Fibroblast of lung (primary cell): ENCODE measurements at regions not wholly inside any gene's neighbourhood (a gene's known extent, or its start where the extent isn't known, plus 50 kb on each side); places are given as distances from the start of the nearest gene placed in this dataset.

Experiments
- DNase-seq, 2 donors: peaks; one replicate each; pipeline versions ENCODE4 v3.0.0 to v3.0.0-alpha.2; 2010; ENCODE audit warnings: low read depth in 2 of 2
- H2AFZ ChIP-seq: 2 replicates; pipeline ENCODE4 v1.5.1; 2012; ENCODE audit warnings: low read length, control low read depth, inconsistent platforms
- H3K27ac ChIP-seq: 2 replicates; pipeline ENCODE4 v1.5.1; 2011; ENCODE audit warnings: low read length, control low read depth; ENCODE audit not compliant: insufficient read depth
- H3K27me3 ChIP-seq: 2 replicates; pipeline ENCODE4 v1.5.1; 2011; ENCODE audit warnings: mild to moderate bottlenecking, low read length; ENCODE audit not compliant: control insufficient read depth, insufficient read depth
- H3K36me3 ChIP-seq: 2 replicates; pipeline ENCODE4 v1.5.1; 2011; ENCODE audit warnings: low read length; ENCODE audit not compliant: control insufficient read depth, insufficient read depth
- H3K4me1 ChIP-seq: 2 replicates; pipeline ENCODE4 v1.5.1; 2011; ENCODE audit warnings: low read length; ENCODE audit not compliant: control insufficient read depth, insufficient read depth; ENCODE audit errors: extremely low read depth
- H3K4me2 ChIP-seq: 2 replicates; pipeline ENCODE4 v1.5.1; 2011; ENCODE audit warnings: low read length, control low read depth; ENCODE audit not compliant: insufficient read depth; ENCODE audit errors: extremely low read depth
- H3K4me3 ChIP-seq, 4 experiments: fragments of 200-600 bp in 1 of 4; sonication (generic) in 1 of 4; replicated peaks in 1 of 4; 2 replicates each; pipeline ENCODE4 v1.5.1; 2011 to 2016; ENCODE audit warnings: low read length in 4 of 4, low read depth in 3 of 4, mild to moderate bottlenecking in 3 of 4, control low read depth in 2 of 4, inconsistent platforms in 1 of 4, mixed read lengths in 1 of 4; ENCODE audit not compliant: insufficient read depth in 1 of 4; ENCODE audit errors: control extremely low read depth in 1 of 4
- H3K79me2 ChIP-seq: 2 replicates; pipeline ENCODE4 v1.5.1; 2012; ENCODE audit warnings: mild to moderate bottlenecking, low read length, inconsistent platforms; ENCODE audit not compliant: control insufficient read depth, insufficient read depth
- H3K9ac ChIP-seq: 2 replicates; pipeline ENCODE4 v1.5.1; 2011; ENCODE audit warnings: mild to moderate bottlenecking, low read length, control low read depth; ENCODE audit not compliant: insufficient read depth
- H3K9me3 ChIP-seq: 2 replicates; pipeline ENCODE4 v1.5.1; 2012; ENCODE audit warnings: low read depth, low read length; ENCODE audit not compliant: control insufficient read depth, insufficient read depth
- H4K20me1 ChIP-seq: 2 replicates; pipeline ENCODE4 v1.5.1; 2011; ENCODE audit warnings: low read length; ENCODE audit not compliant: control insufficient read depth, insufficient read depth; ENCODE audit errors: extremely low read depth
- CTCF ChIP-seq, 2 donors: IDR thresholded peaks in 1 of 2; conservative IDR thresholded peaks in 1 of 2; 1 replicate in 1 of 2; 2 replicates in 1 of 2; pipeline ENCODE4 v1.5.1; 2011 to 2012; ENCODE audit warnings: low read length in 2 of 2, control low read depth in 1 of 2, inconsistent platforms in 1 of 2, low read depth in 1 of 2, mild to moderate bottlenecking in 1 of 2
- EZH2 ChIP-seq: IDR thresholded peaks from 2 replicates; pipeline ENCODE4 v1.5.1; 2012; ENCODE audit warnings: low read length, control low read depth, mild to moderate bottlenecking; ENCODE audit errors: missing control alignments

- DNase-seq = no peak
- Histone ChIP-seq H3K27ac (no peak overlapping the region), H2AFZ (no peak overlapping the region), H3K9me3 (no peaks in the 10 kb centered on the region), H3K4me1 (no peaks in the 10 kb centered on the region), H3K4me3 (no peak overlapping the region), H3K9ac (no peak overlapping the region), H3K4me2 (no peak overlapping the region), H4K20me1 (no peaks in the 10 kb centered on the region), H3K36me3 (no peaks in the 10 kb centered on the region), H3K27me3 (no peaks in the 10 kb centered on the region), H3K79me2 (no peaks in the 10 kb centered on the region)
- TF ChIP-seq EZH2 (no peak), CTCF (conservative IDR thresholded peaks at IDR 0.05 in 1 of 2, IDR thresholded peaks at IDR 0.05 in 1 of 2; ENCODE audit: low read depth in 1 of 2, low read length in 2 of 2) (no peak)
These were observed 1263.6 kb upstream of the GOT2 start for GRCh38 chr16:59997706-59998105.

- Histone ChIP-seq H2AFZ (no peak overlapping the region), H3K4me2 (no peak overlapping the region), H3K79me2 (no peaks in the 10 kb centered on the region), H3K9ac (no peak overlapping the region), H3K9me3 (no peaks in the 10 kb centered on the region), H3K27me3 (no peaks in the 10 kb centered on the region), H3K36me3 (no peaks in the 10 kb centered on the region), H4K20me1 (no peaks in the 10 kb centered on the region), H3K4me1 (no peaks in the 10 kb centered on the region), H3K4me3 (no peak overlapping the region), H3K27ac (no peak overlapping the region)
- TF ChIP-seq CTCF (conservative IDR thresholded peaks at IDR 0.05 in 1 of 2, IDR thresholded peaks at IDR 0.05 in 1 of 2; ENCODE audit: low read depth in 1 of 2, low read length in 2 of 2) (no peak), EZH2 (no peak)
- DNase-seq = no peak
These were observed 1259.0 kb upstream of the GOT2 start for GRCh38 chr16:59993101-59993500.

GRCh38 chr16:59991171-59991570 is 1257.1 kb upstream of the GOT2 start:
- no peaks in the 10 kb centered on the region for H3K27me3 ChIP-seq
- no peak overlapping the region for H3K4me2 ChIP-seq
- no peak for DNase-seq
- H3K36me3 ChIP-seq = no peaks in the 10 kb centered on the region
- no peaks in the 10 kb centered on the region for H3K4me1 ChIP-seq
- no peak overlapping the region for H3K4me3 ChIP-seq
- H4K20me1 ChIP-seq = no peaks in the 10 kb centered on the region
- H3K9me3 ChIP-seq = no peaks in the 10 kb centered on the region
- no peak overlapping the region for H2AFZ ChIP-seq
- H3K79me2 ChIP-seq = no peaks in the 10 kb centered on the region
- no peak overlapping the region for H3K9ac ChIP-seq
- TF ChIP-seq EZH2 (no peak), CTCF (conservative IDR thresholded peaks at IDR 0.05 in 1 of 2, IDR thresholded peaks at IDR 0.05 in 1 of 2; ENCODE audit: low read depth in 1 of 2, low read length in 2 of 2) (no peak)
- H3K27ac ChIP-seq = no peak overlapping the region
